Psoas muscle (tissue), 7 donors: ENCODE measurements at regions not wholly inside any gene's neighbourhood (a gene's known extent, or its start where the extent isn't known, plus 50 kb on each side); places are given as distances from the start of the nearest gene placed in this dataset.

Experiments
- ATAC-seq, 4 donors: fragments of 200-7000 bp; cut with Tn5 transposase; one replicate each; pipeline ENCODE4 v1.9.1; 2020; ENCODE audit warnings: moderate library complexity in 3 of 4, mild to moderate bottlenecking in 2 of 4
- DNase-seq, 2 donors: peaks; one replicate each; pipeline ENCODE4 v3.0.0-alpha.2; 2020
- H3K27ac ChIP-seq: fragments of 200-600 bp; one replicate; pipeline ENCODE4 v1.8.0; 2022
- H3K27me3 ChIP-seq, 3 donors: fragments of 200-600 bp in 1 of 3; one replicate each; pipeline versions ENCODE4 v1.6.1 to v1.8.0; 2013 to 2022; ENCODE audit warnings: low read length in 2 of 3, mild to moderate bottlenecking in 2 of 3, moderate library complexity in 1 of 3; ENCODE audit not compliant: insufficient read depth in 3 of 3
- H3K36me3 ChIP-seq, 2 donors: fragments of 200-600 bp in 1 of 2; one replicate each; pipeline versions ENCODE4 v1.6.1 to v1.8.0; 2013 to 2022; ENCODE audit warnings: low read depth in 1 of 2, mild to moderate bottlenecking in 1 of 2, moderate library complexity in 1 of 2; ENCODE audit not compliant: insufficient read depth in 1 of 2
- H3K4me1 ChIP-seq: fragments of 200-600 bp; one replicate; pipeline ENCODE4 v1.8.0; 2022
- H3K4me3 ChIP-seq: fragments of 200-600 bp; one replicate; pipeline ENCODE4 v1.8.0; 2022; ENCODE audit warnings: mild to moderate bottlenecking
- H3K9me3 ChIP-seq: fragments of 200-600 bp; one replicate; pipeline ENCODE4 v1.8.0; 2022
- CTCF ChIP-seq: fragments of 200-600 bp; IDR thresholded peaks from one replicate; pipeline ENCODE4 v1.8.0; 2022; ENCODE audit warnings: antibody characterized with exemption
- WGBS, 3 donors: extraction: QIAGEN DNeasy Blood & Tissue Kit; methylation state at CpG; one replicate each; pipeline versions ENCODE4 v1.1.6 to v1.1.7; 2013; 5-methylcytosine and 5-hydroxymethylcytosine counted together
- intact Hi-C, 2 donors: fragments of 100-400 bp; cut with DNase I; formaldehyde crosslinking; loops; one replicate each; pipeline versions ENCODE4 v1.11.0 to v1.14.2; 2022
- donor health status: healthy with polysubstance abuse.
- donor health status: DM: no; HTN: no; CAD: no; lungs with moderate emphysema.
- donor health status: Bipolar disorder and iron deficiency.
- donor health status: healthy.
- donor health status: DM: yes; HTN: yes; CAD: no.
- donor health status: DM: no; HTN: no; CAD: no.
- donor health status: DM: yes; HTN: yes; CAD: no.

- WGBS, 3 donors = 87 to 91% (median 90%) methylated on average over 2 of the region's 2 CpGs
- intact Hi-C loops = no loop called here
- TF ChIP-seq CTCF = no peak
Measured at GRCh38 chr3:188046561-188047211, 107.3 kb upstream of the LPP start.

GRCh38 chr3:188047536-188047935 lies 106.4 kb upstream of the LPP start:
- no peak for DNase-seq
- 30 to 67% (median 48%) methylated on average over 1 of the region's 1 CpG for WGBS, 3 donors
- intact Hi-C loops = no loop called here
- H3K27ac ChIP-seq = no peak overlapping the region
- H3K9me3 ChIP-seq = no peaks in the 10 kb centered on the region
- H3K4me3 ChIP-seq = no peak overlapping the region
- peaks cover 4% of the 10 kb centered on the region for H3K4me1 ChIP-seq
- no peaks in the 10 kb centered on the region for H3K36me3 ChIP-seq
- ATAC-seq = no peak
- no peak for TF ChIP-seq CTCF
- H3K27me3 ChIP-seq = no peaks in the 10 kb centered on the region

More at GRCh38 chr3:188046561-188047211, 107.3 kb upstream of the LPP start:
- ATAC-seq (peak in 1 of 4 donors; percentile 64), DNase-seq (no peak)
- H3K9me3 ChIP-seq = no peaks in the 10 kb centered on the region
- H3K27ac ChIP-seq = no peak overlapping the region
- peaks cover 10% of the 10 kb centered on the region for H3K4me1 ChIP-seq
- no peaks in the 10 kb centered on the region for H3K36me3 ChIP-seq
- no peaks in the 10 kb centered on the region for H3K27me3 ChIP-seq
- no peak overlapping the region for H3K4me3 ChIP-seq

- H3K36me3 ChIP-seq = no peaks in the 10 kb centered on the region
- H3K27ac ChIP-seq = no peak overlapping the region
- DNase-seq (no peak), ATAC-seq (no peak)
- no peaks in the 10 kb centered on the region for H3K27me3 ChIP-seq
- H3K9me3 ChIP-seq = no peaks in the 10 kb centered on the region
- H3K4me1 ChIP-seq = peaks cover 23% of the 10 kb centered on the region
- H3K4me3 ChIP-seq = no peak overlapping the region
- intact Hi-C loops = loop anchor here in 1 of 2 donors (5.0 kb wide), 1 partner anchor 308 kb away; no protein-coding TSS in a partner anchor
- 74 to 87% (median 76%) methylated on average over 10 of the region's 10 CpGs for WGBS, 3 donors
- TF ChIP-seq CTCF = no peak
Measured at GRCh38 chr3:188049606-188050530, 104.1 kb upstream of the LPP start.

GRCh38 chr3:188051801-188052168 lies 102.2 kb upstream of the LPP start:
- ATAC-seq = peak; percentile 20 to 48 (median 38)
- H3K36me3 ChIP-seq = no peaks in the 10 kb centered on the region
- peak overlapping the region; percentile 65 for H3K27ac ChIP-seq
- H3K27me3 ChIP-seq = no peaks in the 10 kb centered on the region
- peaks cover 19% of the 10 kb centered on the region for H3K4me1 ChIP-seq
- 51 to 65% (median 54%) methylated on average over 8 of the region's 8 CpGs for WGBS, 3 donors
- no peaks in the 10 kb centered on the region for H3K9me3 ChIP-seq
- peak; percentile 58 to 86 for DNase-seq
- no peak overlapping the region for H3K4me3 ChIP-seq
- no peak for TF ChIP-seq CTCF
- intact Hi-C loops = loop anchor here in 1 of 2 donors (5.0 kb wide), 1 partner anchor 309 kb away; no protein-coding TSS in a partner anchor
